ENCODE measurements at regions not wholly inside any gene's neighbourhood (a gene's known extent, or its start where the extent isn't known, plus 50 kb on each side); places are given as distances from the start of the nearest gene placed in this dataset.

GRCh38 chr5:18141222-18141621, 507.0 kb downstream of the TAF11L14 start:
- no peak overlapping the region for H3K4me3 ChIP-seq
- DNase-seq (ENCODE audit: low spot score in 2 of 2): no peak
- H3K4me1 ChIP-seq: no peaks in the 10 kb centered on the region
- in situ Hi-C loops (cut with MboI; ENCODE audit: low sequenced_read_pairs): no loop called here
- H3K9me3 ChIP-seq: no peaks in the 10 kb centered on the region
- H3K27me3 ChIP-seq (ENCODE audit: low read depth): no peaks in the 10 kb centered on the region
- no peaks in the 10 kb centered on the region for H3K36me3 ChIP-seq (replicated peaks)

- no peak for DNase-seq (ENCODE audit: low spot score in 2 of 2)
- no peaks in the 10 kb centered on the region for H3K36me3 ChIP-seq (replicated peaks)
- no peaks in the 10 kb centered on the region for H3K27me3 ChIP-seq (ENCODE audit: low read depth)
- H3K4me3 ChIP-seq: no peak overlapping the region
- in situ Hi-C loops (cut with MboI; ENCODE audit: low sequenced_read_pairs): no loop called here
- no peaks in the 10 kb centered on the region for H3K9me3 ChIP-seq
- H3K4me1 ChIP-seq: no peaks in the 10 kb centered on the region
Observed at GRCh38 chr5:18142831-18143230, 508.6 kb downstream of the TAF11L14 start.

- Histone ChIP-seq H3K4me1 (no peaks in the 10 kb centered on the region), H3K9me3 (no peaks in the 10 kb centered on the region), H3K36me3 (replicated peaks) (no peaks in the 10 kb centered on the region), H3K4me3 (no peak overlapping the region), H3K27me3 (ENCODE audit: low read depth) (no peaks in the 10 kb centered on the region)
- in situ Hi-C loops (cut with MboI; ENCODE audit: low sequenced_read_pairs): no loop called here
- DNase-seq (ENCODE audit: low spot score in 2 of 2): no peak
Observed at GRCh38 chr5:18152671-18153070, 518.4 kb downstream of the TAF11L14 start.

GRCh38 chr5:18158166-18158565, 523.9 kb downstream of the TAF11L14 start:
- no peak for DNase-seq (ENCODE audit: low spot score in 2 of 2)
- no peaks in the 10 kb centered on the region for H3K27me3 ChIP-seq (ENCODE audit: low read depth)
- no peak overlapping the region for H3K4me3 ChIP-seq
- in situ Hi-C loops (cut with MboI; ENCODE audit: low sequenced_read_pairs): no loop called here
- H3K36me3 ChIP-seq (replicated peaks): no peaks in the 10 kb centered on the region
- H3K4me1 ChIP-seq: no peaks in the 10 kb centered on the region
- no peaks in the 10 kb centered on the region; the same call in 1 of the 2 replicates for H3K9me3 ChIP-seq

- no peak overlapping the region for H3K4me3 ChIP-seq
- DNase-seq (ENCODE audit: low spot score in 2 of 2): no peak
- no peaks in the 10 kb centered on the region for H3K4me1 ChIP-seq
- H3K27me3 ChIP-seq (ENCODE audit: low read depth): no peaks in the 10 kb centered on the region
- H3K36me3 ChIP-seq (replicated peaks): no peaks in the 10 kb centered on the region
- in situ Hi-C loops (cut with MboI; ENCODE audit: low sequenced_read_pairs): no loop called here
- no peaks in the 10 kb centered on the region; the same call in 1 of the 2 replicates for H3K9me3 ChIP-seq
Observed at GRCh38 chr5:18159331-18159730, 525.1 kb downstream of the TAF11L14 start.

GRCh38 chr5:18171684-18172083, 537.4 kb downstream of the TAF11L14 start:
- in situ Hi-C loops (cut with MboI; ENCODE audit: low sequenced_read_pairs): no loop called here
- DNase-seq (ENCODE audit: low spot score in 2 of 2): no peak
- H3K4me3 ChIP-seq: no peak overlapping the region
- no peaks in the 10 kb centered on the region for H3K27me3 ChIP-seq (ENCODE audit: low read depth)
- peaks cover 3% of the 10 kb centered on the region; the same call in 1 of the 2 replicates for H3K9me3 ChIP-seq
- H3K36me3 ChIP-seq (replicated peaks): no peaks in the 10 kb centered on the region
- H3K4me1 ChIP-seq: no peaks in the 10 kb centered on the region

- Histone ChIP-seq H3K4me1 (no peaks in the 10 kb centered on the region), H3K9me3 (no peaks in the 10 kb centered on the region), H3K36me3 (replicated peaks) (no peaks in the 10 kb centered on the region), H3K27me3 (ENCODE audit: low read depth) (no peaks in the 10 kb centered on the region), H3K4me3 (no peak overlapping the region)
- no peak for DNase-seq (ENCODE audit: low spot score in 2 of 2)
- in situ Hi-C loops (cut with MboI; ENCODE audit: low sequenced_read_pairs): no loop called here
Observed at GRCh38 chr5:18179579-18179978, 545.3 kb downstream of the TAF11L14 start.

- no peak for DNase-seq (ENCODE audit: low spot score in 2 of 2)
- Histone ChIP-seq H3K4me3 (no peak overlapping the region), H3K9me3 (no peaks in the 10 kb centered on the region), H3K4me1 (no peaks in the 10 kb centered on the region), H3K27me3 (ENCODE audit: low read depth) (no peaks in the 10 kb centered on the region), H3K36me3 (replicated peaks) (no peaks in the 10 kb centered on the region)
- in situ Hi-C loops (cut with MboI; ENCODE audit: low sequenced_read_pairs): no loop called here
Observed at GRCh38 chr5:18181575-18181974, 547.3 kb downstream of the TAF11L14 start.

GRCh38 chr5:18195910-18196309, 561.6 kb downstream of the TAF11L14 start:
- in situ Hi-C loops (cut with MboI; ENCODE audit: low sequenced_read_pairs): no loop called here
- Histone ChIP-seq H3K4me1 (no peaks in the 10 kb centered on the region), H3K9me3 (no peaks in the 10 kb centered on the region), H3K36me3 (replicated peaks) (no peaks in the 10 kb centered on the region), H3K4me3 (no peak overlapping the region), H3K27me3 (ENCODE audit: low read depth) (no peaks in the 10 kb centered on the region)
- no peak for DNase-seq (ENCODE audit: low spot score in 2 of 2)

- H3K4me1 ChIP-seq: no peaks in the 10 kb centered on the region
- no peaks in the 10 kb centered on the region for H3K9me3 ChIP-seq
- H3K36me3 ChIP-seq (replicated peaks): no peaks in the 10 kb centered on the region
- no peak for DNase-seq (ENCODE audit: low spot score in 2 of 2)
- in situ Hi-C loops (cut with MboI; ENCODE audit: low sequenced_read_pairs): no loop called here
- no peaks in the 10 kb centered on the region for H3K27me3 ChIP-seq (ENCODE audit: low read depth)
- H3K4me3 ChIP-seq: no peak overlapping the region
Observed at GRCh38 chr5:18197734-18198133, 563.5 kb downstream of the TAF11L14 start.

GRCh38 chr5:18202164-18202563, 567.9 kb downstream of the TAF11L14 start:
- no peak for DNase-seq (ENCODE audit: low spot score in 2 of 2)

GRCh38 chr5:18203296-18203695, 569.0 kb downstream of the TAF11L14 start:
- H3K9me3 ChIP-seq: no peaks in the 10 kb centered on the region
- in situ Hi-C loops (cut with MboI; ENCODE audit: low sequenced_read_pairs): no loop called here
- no peak overlapping the region for H3K4me3 ChIP-seq
- no peaks in the 10 kb centered on the region for H3K4me1 ChIP-seq
- H3K36me3 ChIP-seq (replicated peaks): no peaks in the 10 kb centered on the region
- H3K27me3 ChIP-seq (ENCODE audit: low read depth): no peaks in the 10 kb centered on the region
- DNase-seq (ENCODE audit: low spot score in 2 of 2): no peak

More at GRCh38 chr5:18202164-18202563, 567.9 kb downstream of the TAF11L14 start:
- Histone ChIP-seq H3K4me1 (no peaks in the 10 kb centered on the region), H3K36me3 (replicated peaks) (no peaks in the 10 kb centered on the region), H3K27me3 (ENCODE audit: low read depth) (no peaks in the 10 kb centered on the region), H3K4me3 (no peak overlapping the region), H3K9me3 (no peaks in the 10 kb centered on the region)
- in situ Hi-C loops (cut with MboI; ENCODE audit: low sequenced_read_pairs): no loop called here

- no peaks in the 10 kb centered on the region for H3K4me1 ChIP-seq
- H3K36me3 ChIP-seq (replicated peaks): no peaks in the 10 kb centered on the region
- in situ Hi-C loops (cut with MboI; ENCODE audit: low sequenced_read_pairs): no loop called here
Observed at GRCh38 chr5:18213666-18214065, 579.4 kb downstream of the TAF11L14 start.

GRCh38 chr5:18216016-18216415, 581.8 kb downstream of the TAF11L14 start:
- Histone ChIP-seq H3K9me3 (no peaks in the 10 kb centered on the region; the same call in 1 of the 2 replicates), H3K36me3 (replicated peaks) (no peaks in the 10 kb centered on the region), H3K4me3 (no peak overlapping the region), H3K27me3 (ENCODE audit: low read depth) (no peaks in the 10 kb centered on the region), H3K4me1 (no peaks in the 10 kb centered on the region)
- in situ Hi-C loops (cut with MboI; ENCODE audit: low sequenced_read_pairs): no loop called here
- DNase-seq (ENCODE audit: low spot score in 2 of 2): no peak

More at GRCh38 chr5:18213666-18214065, 579.4 kb downstream of the TAF11L14 start:
- Histone ChIP-seq H3K4me3 (no peak overlapping the region), H3K27me3 (ENCODE audit: low read depth) (no peaks in the 10 kb centered on the region), H3K9me3 (no peaks in the 10 kb centered on the region; the same call in 1 of the 2 replicates)
- no peak for DNase-seq (ENCODE audit: low spot score in 2 of 2)

- no peak for DNase-seq (ENCODE audit: low spot score in 2 of 2)
- no peaks in the 10 kb centered on the region for H3K4me1 ChIP-seq
- H3K36me3 ChIP-seq (replicated peaks): no peaks in the 10 kb centered on the region
- no peaks in the 10 kb centered on the region; the same call in 1 of the 2 replicates for H3K9me3 ChIP-seq
- in situ Hi-C loops (cut with MboI; ENCODE audit: low sequenced_read_pairs): no loop called here
- no peak overlapping the region for H3K4me3 ChIP-seq
- no peaks in the 10 kb centered on the region for H3K27me3 ChIP-seq (ENCODE audit: low read depth)
Observed at GRCh38 chr5:18216729-18217128, 582.5 kb downstream of the TAF11L14 start.

Measured in HAP-1 (cell line).